ENCODE measurements at regions not wholly inside any gene's neighbourhood (a gene's known extent, or its start where the extent isn't known, plus 50 kb on each side); places are given as distances from the start of the nearest gene placed in this dataset.

- no peaks in the 10 kb centered on the region for H3K79me2 ChIP-seq (ENCODE audit: insufficient read depth, low read length)
- Mint-ChIP-seq H3K36me3 (ENCODE audit: insufficient read depth in 1 of 3, low read depth in 3 of 3) (no peaks in the 10 kb centered on the region; a peak in 1 of 7 replicates), H3K9me3 (no peaks in the 10 kb centered on the region; a peak in 1 of 5 replicates), H3K4me1 (no peaks in the 10 kb centered on the region), H3K27ac (peak overlapping the region in 1 of 3 experiments; percentile 28; a peak in 1 of 7 replicates), H3K4me3 (no peak overlapping the region; a peak in 1 of 5 replicates), H3K27me3 (ENCODE audit: low read depth) (peaks cover 4% of the 10 kb centered on the region)
- H2BK12ac ChIP-seq (ENCODE audit: insufficient read length, low read depth, low read length), result no peak overlapping the region
- H3K18ac ChIP-seq (ENCODE audit: insufficient read length, low read depth, low read length), result no peak overlapping the region
- no peak overlapping the region for H3K56ac ChIP-seq (ENCODE audit: insufficient read length, low read depth, low read length)
- no peak overlapping the region for H4K8ac ChIP-seq (replicated peaks; ENCODE audit: insufficient read length, low read depth, low read length)
- no peak overlapping the region for H3K4ac ChIP-seq (ENCODE audit: low read depth, low read length)
- H3K79me1 ChIP-seq (ENCODE audit: insufficient read depth, low read depth, low read length, poor library complexity, severe bottlenecking), result no peaks in the 10 kb centered on the region
- no peak overlapping the region for H3K23ac ChIP-seq (ENCODE audit: insufficient read length, low read depth, low read length)
- no peak overlapping the region for H3T11ph ChIP-seq (ENCODE audit: low read length)
- no peak overlapping the region for H2BK5ac ChIP-seq (ENCODE audit: insufficient read length, low read length)
- no peak overlapping the region for H2AK5ac ChIP-seq (ENCODE audit: insufficient read length, low read length)
- H4K5ac ChIP-seq (ENCODE audit: insufficient read length, low read depth, low read length), result no peak overlapping the region
- no peaks in the 10 kb centered on the region for H3K9me3 ChIP-seq (ENCODE audit: control insufficient read depth, low read depth, low read length)
- no peak overlapping the region for H4K91ac ChIP-seq (ENCODE audit: insufficient read length, low read depth, low read length)
- H4K20me1 ChIP-seq (ENCODE audit: control insufficient read depth, insufficient read depth, insufficient read length), result no peaks in the 10 kb centered on the region
- no peak overlapping the region for H2AFZ ChIP-seq (ENCODE audit: low read length)
- WGBS (ENCODE audit: extremely low coverage, insufficient read length, low lambda C conversion rate), result no CpG with 5 or more reads among the region's 1 CpG
- H3K4me2 ChIP-seq (ENCODE audit: insufficient read depth, insufficient read length, low read length), result no peak overlapping the region
- TF ChIP-seq CTCF (conservative IDR thresholded peaks at IDR 0.05), result no peak
- no peak for DNase-seq
- no peak overlapping the region for H3K9ac ChIP-seq (ENCODE audit: extremely low read depth, insufficient read length, low read length)
- no peak overlapping the region for H3K27ac ChIP-seq (ENCODE audit: insufficient read length, low read depth, low read length)
- H3K23me2 ChIP-seq (ENCODE audit: insufficient read length, low read depth, low read length, poor library complexity, severe bottlenecking), result no peaks in the 10 kb centered on the region
- no peak overlapping the region for H3K14ac ChIP-seq (ENCODE audit: insufficient read depth, low read length)
- no peaks in the 10 kb centered on the region for H3K27me3 ChIP-seq (ENCODE audit: insufficient read depth, low read length)
- H2BK120ac ChIP-seq (ENCODE audit: low read depth, low read length, poor library complexity, severe bottlenecking), result no peak overlapping the region
- no peak overlapping the region for H2BK20ac ChIP-seq (ENCODE audit: low read depth, low read length, poor library complexity, severe bottlenecking)
- no peak overlapping the region for H2BK15ac ChIP-seq (ENCODE audit: low read depth, low read length)
- no peaks in the 10 kb centered on the region for H3K4me1 ChIP-seq (ENCODE audit: insufficient read depth, low read length)
Observed at GRCh38 chr13:26957182-26957581, 196.6 kb upstream of the GPR12 start.
